Heart left ventricle (tissue), 16 donors: ENCODE measurements at regions not wholly inside any gene's neighbourhood (a gene's known extent, or its start where the extent isn't known, plus 50 kb on each side); places are given as distances from the start of the nearest gene placed in this dataset.

Experiments used
- ATAC-seq, 4 donors: fragments of 200-7000 bp; cut with Tn5 transposase; one replicate each; pipeline ENCODE4 v1.9.1; 2020 to 2022; ENCODE audit warnings: moderate library complexity in 4 of 4, mild to moderate bottlenecking in 3 of 4, moderate number of reproducible peaks in 1 of 4
- DNase-seq, 5 donors: peaks; one replicate each; pipeline ENCODE4 v3.0.0-alpha.2; 2020
- H3K27ac ChIP-seq, 12 donors: fragments of 200-600 bp; sonication (generic) in 4 of 12; one replicate each; pipeline versions ENCODE4 v1.5.0 to v1.8.0; 2016 to 2022; ENCODE audit warnings: mild to moderate bottlenecking in 2 of 12
- H3K27me3 ChIP-seq, 9 donors: fragments of 200-600 bp; sonication (generic) in 2 of 9; one replicate each; pipeline versions ENCODE4 v1.5.1 to v1.8.0; 2016 to 2022; ENCODE audit warnings: mild to moderate bottlenecking in 3 of 9
- H3K36me3 ChIP-seq, 9 donors: fragments of 200-600 bp; sonication (generic) in 2 of 9; one replicate each; pipeline versions ENCODE4 v1.5.0 to v1.8.0; 2018 to 2022; ENCODE audit warnings: mild to moderate bottlenecking in 2 of 9
- H3K4me1 ChIP-seq, 12 donors: fragments of 200-600 bp; sonication (generic) in 4 of 12; one replicate each; pipeline versions ENCODE4 v1.5.0 to v1.8.0; 2016 to 2022; ENCODE audit warnings: mild to moderate bottlenecking in 3 of 12
- H3K4me3 ChIP-seq, 12 donors: fragments of 200-600 bp; sonication (generic) in 4 of 12; one replicate each; pipeline versions ENCODE4 v1.5.0 to v1.8.0; 2017 to 2022; ENCODE audit warnings: mild to moderate bottlenecking in 9 of 12, moderate library complexity in 4 of 12
- H3K9me3 ChIP-seq, 12 donors: fragments of 200-600 bp; sonication (generic) in 4 of 12; one replicate each; pipeline versions ENCODE4 v1.5.0 to v1.8.0; 2016 to 2022; ENCODE audit warnings: mild to moderate bottlenecking in 1 of 12
- POLR2A ChIP-seq, 2 donors: fragments of 450-650 bp; IDR thresholded peaks; one replicate each; pipeline ENCODE4 v1.6.1; 2017; ENCODE audit warnings: antibody characterized with exemption in 2 of 2, mild to moderate bottlenecking in 2 of 2, moderate library complexity in 2 of 2
- WGBS, 4 donors: extraction: QIAGEN DNeasy Blood & Tissue Kit in 2 of 4; methylation state at CpG; one replicate each; pipeline versions ENCODE4 v1.1.5 to v1.1.7; 2013 to 2018; 5-methylcytosine and 5-hydroxymethylcytosine counted together
- intact Hi-C, 10 donors: fragments of 100-400 bp; cut with DNase I; formaldehyde crosslinking; loops; one replicate each; pipeline versions ENCODE4 v1.11.1 to v1.14.2; 2022
- TF ChIP-seq, protein P1 (sequence below), 12 donors: fragments of 200-600 bp; sonication (generic) in 4 of 12; IDR thresholded peaks; one replicate each; pipeline versions ENCODE4 v1.5.0 to v1.8.0; 2018 to 2022; ENCODE audit warnings: antibody characterized with exemption in 12 of 12, mild to moderate bottlenecking in 5 of 12
- donor health status: ischemic (EF 13 %, LVEDD 7.1; RV severe dilation, severe dysfunction).
- donor health status: healthy with polysubstance abuse.
- donor health status: DM: no; HTN: yes; CAD: no.
- donor health status: DM: no; HTN: no; CAD: no.
- donor health status: ischemic (EF 25% LVEDD 6.9; RV normal size, moderate dysfunction).
- donor health status: ischemic (EF 25% LVEDD 5.7; RV mildly dilated, moderate dysfunction).
- donor health status: healthy.
- donor health status: DM: yes; HTN: yes; CAD: no.
- donor health status: ischemic (EF 35%, LVEDD 5.7; RV mildly dilated, moderate dysfunction).
- donor health status: nonischemic (EF 11% LVEDD 7.7; RV severe dilation, severe dysfunction).
- donor health status: DM: yes; HTN: yes; CAD: no.
- donor health status: PGD.
- donor health status: ischemic (EF 29% LVEDD 5.4; RV normal size, mild dysfunction).
- donor health status: nonischemic (EF 23%, LVEDD 6.1; RV moderate dilation, normal function).

DNA sequence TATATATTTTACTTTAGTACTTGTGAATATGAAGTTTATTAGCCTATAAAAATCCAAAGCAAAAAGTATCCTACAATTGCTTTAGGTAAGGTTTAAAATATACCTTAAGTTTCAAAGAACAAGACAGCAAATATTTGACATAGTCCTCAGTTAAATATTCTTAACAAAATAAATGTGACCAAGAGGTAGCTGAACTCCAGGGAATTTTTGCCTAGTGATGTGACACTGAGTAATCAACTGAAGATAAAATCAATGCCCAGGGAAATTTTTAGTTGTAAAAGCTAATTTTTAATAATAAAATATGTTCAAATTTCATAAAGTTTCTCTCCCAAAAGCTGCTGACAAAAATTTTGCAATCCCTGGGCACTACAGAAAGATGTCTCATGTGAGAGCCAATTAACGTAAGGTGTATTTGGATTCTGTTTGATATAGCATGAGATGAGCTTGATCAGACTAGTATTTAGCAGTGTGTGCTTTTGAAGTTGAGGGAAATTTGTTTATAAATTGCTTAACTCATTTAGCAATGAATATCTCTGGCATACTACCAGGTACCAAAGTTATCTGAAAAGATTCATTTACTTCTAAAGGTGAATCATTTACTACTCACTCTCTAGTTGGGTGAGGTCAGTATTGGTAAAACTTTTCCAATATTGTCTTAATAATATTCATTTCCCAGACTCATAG lies 80.2 kb upstream of the PALMD start:
- H3K9me3 ChIP-seq = peaks cover 0 to 11% (median 0%) of the 10 kb centered on the region in 12 donors
- H3K4me1 ChIP-seq = no peaks in the 10 kb centered on the region
- TF ChIP-seq, protein P1, sequence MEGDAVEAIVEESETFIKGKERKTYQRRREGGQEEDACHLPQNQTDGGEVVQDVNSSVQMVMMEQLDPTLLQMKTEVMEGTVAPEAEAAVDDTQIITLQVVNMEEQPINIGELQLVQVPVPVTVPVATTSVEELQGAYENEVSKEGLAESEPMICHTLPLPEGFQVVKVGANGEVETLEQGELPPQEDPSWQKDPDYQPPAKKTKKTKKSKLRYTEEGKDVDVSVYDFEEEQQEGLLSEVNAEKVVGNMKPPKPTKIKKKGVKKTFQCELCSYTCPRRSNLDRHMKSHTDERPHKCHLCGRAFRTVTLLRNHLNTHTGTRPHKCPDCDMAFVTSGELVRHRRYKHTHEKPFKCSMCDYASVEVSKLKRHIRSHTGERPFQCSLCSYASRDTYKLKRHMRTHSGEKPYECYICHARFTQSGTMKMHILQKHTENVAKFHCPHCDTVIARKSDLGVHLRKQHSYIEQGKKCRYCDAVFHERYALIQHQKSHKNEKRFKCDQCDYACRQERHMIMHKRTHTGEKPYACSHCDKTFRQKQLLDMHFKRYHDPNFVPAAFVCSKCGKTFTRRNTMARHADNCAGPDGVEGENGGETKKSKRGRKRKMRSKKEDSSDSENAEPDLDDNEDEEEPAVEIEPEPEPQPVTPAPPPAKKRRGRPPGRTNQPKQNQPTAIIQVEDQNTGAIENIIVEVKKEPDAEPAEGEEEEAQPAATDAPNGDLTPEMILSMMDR (IDR thresholded peaks at IDR 0.05) = no peak
- no peak for TF ChIP-seq POLR2A (IDR thresholded peaks at IDR 0.05)
- ATAC-seq (no peak), DNase-seq (no peak)
- WGBS, 4 donors = 91 to 100% (median 97%) methylated on average over 1 of the region's 1 CpG
- H3K36me3 ChIP-seq = no peaks in the 10 kb centered on the region
- no peak overlapping the region for H3K27ac ChIP-seq
- H3K27me3 ChIP-seq = no peaks in the 10 kb centered on the region
- intact Hi-C loops = no loop called here
- H3K4me3 ChIP-seq = no peak overlapping the region

DNA sequence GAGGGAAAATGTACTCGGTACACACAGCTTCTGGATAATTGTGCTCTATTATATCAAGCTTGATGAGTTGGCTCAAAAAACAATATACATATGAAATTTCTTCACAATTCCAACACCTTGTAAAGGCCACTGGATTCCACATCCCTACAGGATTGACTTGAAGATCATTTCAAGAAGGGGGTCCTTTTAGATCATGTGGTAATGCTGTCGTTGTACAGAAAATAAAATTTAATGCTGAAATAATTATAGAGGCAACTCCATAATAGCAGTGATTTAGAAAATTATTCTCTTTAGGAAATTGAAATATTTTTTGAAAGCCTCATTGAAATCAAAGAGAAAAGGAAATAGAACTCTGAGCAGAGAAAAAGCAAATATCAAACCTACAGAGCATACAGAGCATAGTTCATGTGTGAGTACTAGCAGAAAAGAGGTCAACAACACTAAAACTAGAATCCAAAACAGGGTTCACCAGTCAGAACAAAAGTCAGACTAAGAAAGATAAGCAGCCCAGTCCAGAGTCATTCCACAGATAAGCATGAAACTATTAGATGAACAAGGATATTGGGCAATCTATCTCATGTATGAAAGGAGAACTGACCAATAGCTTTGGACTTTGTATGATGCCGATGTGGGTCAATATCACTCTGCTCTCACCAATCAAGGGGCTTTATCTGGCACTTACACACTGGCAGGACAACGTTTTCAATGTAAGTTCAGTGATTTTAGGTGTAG lies 79.5 kb upstream of the PALMD start:
- DNase-seq (no peak), ATAC-seq (no peak)
- intact Hi-C loops = no loop called here
- no peak for TF ChIP-seq POLR2A (IDR thresholded peaks at IDR 0.05)
- TF ChIP-seq, protein P1 (IDR thresholded peaks at IDR 0.05) = no peak
- peaks cover 0 to 11% (median 0%) of the 10 kb centered on the region in 12 donors for H3K9me3 ChIP-seq
- H3K4me1 ChIP-seq = peaks cover 0 to under 1% (median 0%) of the 10 kb centered on the region in 12 donors
- H3K27ac ChIP-seq = no peak overlapping the region
- no peak overlapping the region for H3K4me3 ChIP-seq
- no peaks in the 10 kb centered on the region for H3K36me3 ChIP-seq
- no peaks in the 10 kb centered on the region for H3K27me3 ChIP-seq
- WGBS, 4 donors = 84 to 93% (median 88%) methylated on average over 4 of the region's 4 CpGs

- TF ChIP-seq POLR2A (IDR thresholded peaks at IDR 0.05) = no peak
- TF ChIP-seq, protein P1 (IDR thresholded peaks at IDR 0.05) = no peak
- no peak overlapping the region for H3K4me3 ChIP-seq
- no peak for ATAC-seq
- no peaks in the 10 kb centered on the region for H3K27me3 ChIP-seq
- peaks cover 0 to 10% (median 3%) of the 10 kb centered on the region in 12 donors for H3K4me1 ChIP-seq
- WGBS, 4 donors = 72 to 84% (median 76%) methylated on average over 6 of the region's 6 CpGs
- no peaks in the 10 kb centered on the region for H3K9me3 ChIP-seq
- intact Hi-C loops = no loop called here
- no peaks in the 10 kb centered on the region for H3K36me3 ChIP-seq
- no peak overlapping the region for H3K27ac ChIP-seq
- DNase-seq = no peak
Observed at GRCh38 chr1:99570486-99571089, 75.3 kb upstream of the PALMD start.

DNA sequence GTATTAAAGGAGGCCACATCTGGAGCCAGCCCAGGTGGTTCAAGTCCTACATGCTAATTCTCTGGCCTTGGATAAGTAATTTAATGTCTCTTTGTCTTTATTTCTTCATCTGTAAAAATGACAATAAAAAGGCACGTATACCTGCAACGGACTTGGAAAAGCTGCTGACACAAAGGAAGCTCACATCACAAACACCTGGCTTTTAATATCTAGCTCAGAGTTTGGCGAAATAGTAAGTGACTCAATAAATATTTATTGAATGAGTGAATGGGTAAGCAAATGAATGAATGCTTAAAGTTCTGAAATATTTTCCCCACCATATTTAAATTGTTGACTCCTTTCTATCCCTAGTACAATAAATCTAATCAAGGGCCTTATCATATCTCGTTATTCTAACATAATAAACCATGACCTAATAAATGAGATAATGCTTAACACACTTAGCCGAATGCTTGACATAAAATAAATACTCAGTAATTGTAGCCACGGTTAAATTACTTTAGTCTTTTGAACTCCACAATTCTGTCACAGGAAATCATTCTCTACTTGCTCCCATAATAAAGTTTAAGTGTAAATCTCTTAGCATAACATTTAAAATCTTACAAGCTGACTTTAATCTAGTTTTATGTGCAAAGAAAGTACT lies 74.7 kb upstream of the PALMD start:
- H3K27me3 ChIP-seq = no peaks in the 10 kb centered on the region
- 52 to 62% (median 59%) methylated on average over 6 of the region's 6 CpGs for whole genome bisulfite sequencing, 4 donors
- no peak overlapping the region for H3K4me3 ChIP-seq
- TF ChIP-seq, protein P1 (IDR thresholded peaks at IDR 0.05) = no peak
- TF ChIP-seq POLR2A (IDR thresholded peaks at IDR 0.05) = no peak
- intact Hi-C loops = no loop called here
- H3K36me3 ChIP-seq = no peaks in the 10 kb centered on the region
- H3K9me3 ChIP-seq = no peaks in the 10 kb centered on the region
- no peak for DNase-seq
- H3K27ac ChIP-seq = no peak overlapping the region
- H3K4me1 ChIP-seq = peaks cover 0 to 10% (median 3%) of the 10 kb centered on the region in 12 donors
- no peak for ATAC-seq
